ENCODE measurements at regions not wholly inside any gene's neighbourhood (a gene's known extent, or its start where the extent isn't known, plus 50 kb on each side); places are given as distances from the start of the nearest gene placed in this dataset.
A peak's percentile ranks its signal among the peaks of the same experiment; 100 is the strongest.

GRCh38 chr18:75130591-75131328, 78.2 kb downstream of the PTGR3 start:
- DNase-seq (ENCODE audit: low spot score), result no peak

DNA sequence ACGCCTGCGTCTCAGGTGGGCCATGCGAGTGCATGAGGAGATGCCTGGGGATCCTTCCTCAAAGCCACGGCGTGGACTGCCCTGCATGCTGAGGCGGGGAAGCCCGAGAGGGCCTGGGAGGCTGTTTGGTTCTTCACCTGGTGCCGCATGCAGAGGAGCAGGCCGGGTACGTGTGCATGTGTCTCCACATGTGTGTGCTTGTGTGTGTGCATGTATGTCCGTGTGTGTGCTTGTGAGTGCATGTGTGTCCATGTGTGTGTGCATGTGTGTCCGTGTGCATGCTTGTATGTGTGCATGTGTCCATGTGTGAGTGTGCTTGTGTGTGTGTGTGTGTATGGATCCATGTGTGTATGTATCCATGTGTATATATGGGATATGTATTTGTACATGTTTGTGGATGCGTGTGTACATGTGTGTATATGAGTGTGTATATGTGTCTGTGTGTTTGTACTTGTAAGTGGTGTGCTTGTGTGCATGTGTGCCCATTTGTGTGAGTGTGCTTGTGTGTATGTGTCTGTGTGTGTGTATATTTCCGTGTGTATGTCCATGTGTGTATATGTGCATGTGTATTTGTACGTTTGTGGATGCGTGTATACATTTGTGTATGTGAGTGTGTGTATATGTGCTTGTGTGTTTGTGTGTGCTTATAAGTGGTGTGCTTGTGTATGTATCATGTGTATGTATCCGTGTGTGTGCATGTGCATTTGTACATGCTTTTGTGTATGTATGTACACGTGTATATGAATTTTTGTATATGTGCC, 79.0 kb downstream of the PTGR3 start:
- DNase-seq (ENCODE audit: low spot score), result no peak

GRCh38 chr18:75128911-75129716, 79.8 kb downstream of the PTGR3 start:
- no peak for DNase-seq (ENCODE audit: low spot score)

GRCh38 chr18:75128051-75128605, 80.8 kb downstream of the PTGR3 start:
- no peak for DNase-seq (ENCODE audit: low spot score)

DNA sequence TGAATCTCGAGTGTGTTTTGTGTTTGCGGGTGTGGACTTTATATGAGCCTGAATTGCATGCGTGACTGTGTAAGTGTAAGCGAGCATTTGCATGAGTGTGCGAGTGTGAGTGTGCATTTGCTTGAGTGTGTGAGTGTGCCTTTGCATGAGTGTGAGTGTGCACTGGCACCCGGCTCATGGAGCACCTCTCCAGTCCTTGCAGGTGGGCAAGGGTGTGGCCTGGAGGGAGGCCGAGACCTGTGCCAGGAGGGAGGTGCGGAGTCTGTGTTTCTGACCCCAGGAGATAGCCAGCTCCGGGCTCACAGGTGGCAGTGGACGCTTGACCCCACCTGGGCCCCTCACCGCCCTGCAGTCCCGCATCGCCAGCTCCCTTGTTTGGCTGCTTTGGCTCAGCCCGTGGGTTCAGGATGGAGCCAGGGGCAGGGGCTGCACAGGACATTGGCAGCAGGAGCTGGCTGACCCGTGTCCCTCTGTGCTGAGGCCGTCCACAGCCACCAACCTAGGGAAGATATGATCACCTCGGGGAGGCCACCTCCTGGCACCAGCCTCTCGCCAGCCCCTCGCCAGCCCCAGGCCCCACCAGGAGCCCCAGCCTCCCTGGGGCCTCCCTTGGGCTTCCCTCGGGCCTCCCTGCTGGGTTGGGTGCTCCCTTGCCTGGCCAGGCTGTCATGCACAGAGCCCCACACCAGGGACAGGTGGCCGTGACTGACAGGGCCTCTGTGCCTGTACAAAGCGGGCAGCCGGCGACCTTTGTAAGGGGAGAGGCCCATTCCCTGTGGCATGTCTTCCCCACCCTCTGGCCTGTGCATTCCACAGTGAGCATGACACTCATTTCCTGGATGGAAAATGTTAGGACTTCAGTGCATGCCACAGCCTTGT, 81.6 kb downstream of the PTGR3 start:
- DNase-seq (ENCODE audit: low spot score), result peak; percentile 65

GRCh38 chr18:75125382-75126331, 83.3 kb downstream of the PTGR3 start:
- DNase-seq (ENCODE audit: low spot score), result no peak

- no peak for DNase-seq (ENCODE audit: low spot score)
Measured at GRCh38 chr18:75124991-75125381, 84.0 kb downstream of the PTGR3 start.

GRCh38 chr18:75124551-75124950, 84.4 kb downstream of the PTGR3 start:
- no peak for DNase-seq (ENCODE audit: low spot score)

GRCh38 chr18:75123113-75123512, 85.8 kb downstream of the PTGR3 start:
- DNase-seq (ENCODE audit: low spot score), result no peak

GRCh38 chr18:75122334-75122958, 86.5 kb downstream of the PTGR3 start:
- no peak for DNase-seq (ENCODE audit: low spot score)

DNA sequence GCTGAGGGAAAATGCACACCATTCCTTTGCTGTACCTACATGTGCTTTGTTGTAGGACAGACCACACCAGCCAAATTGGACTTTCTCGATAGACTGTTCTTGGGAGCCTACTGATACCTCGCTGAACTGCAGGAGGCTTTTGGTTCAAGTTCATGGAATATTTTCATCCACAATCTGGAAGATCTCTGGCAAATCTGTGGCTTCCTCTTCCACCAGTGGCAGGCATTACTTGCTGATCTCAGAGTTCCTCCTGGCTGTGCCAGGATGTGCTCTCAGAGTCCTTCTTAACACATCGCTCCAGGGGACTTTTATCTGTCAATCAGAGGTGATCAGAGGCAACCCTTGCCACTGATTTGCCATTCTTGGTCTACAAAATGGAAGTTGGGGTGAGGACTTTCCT, 87.7 kb downstream of the PTGR3 start:
- DNase-seq (ENCODE audit: low spot score), result no peak

DNA sequence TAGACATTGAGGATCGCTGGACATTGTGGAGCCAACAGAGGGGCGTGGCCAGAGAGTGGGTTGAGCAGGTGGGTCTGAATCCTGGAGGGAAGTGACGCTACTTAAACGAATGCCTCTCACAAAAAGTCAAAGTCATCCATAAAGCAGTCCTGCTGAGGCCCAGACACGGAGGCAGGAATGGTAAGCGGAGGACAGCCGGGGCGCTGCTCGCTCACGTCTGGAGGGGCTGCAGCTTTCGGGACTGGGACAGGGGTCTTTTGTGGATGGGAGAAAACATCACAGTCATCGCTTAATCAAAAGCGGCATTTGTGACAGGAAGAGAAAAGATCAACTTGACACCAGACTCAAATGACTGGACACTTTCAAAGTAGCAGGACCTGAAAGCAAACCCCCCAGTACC, 88.4 kb downstream of the PTGR3 start:
- DNase-seq (ENCODE audit: low spot score), result no peak

- no peak for DNase-seq (ENCODE audit: low spot score)
Measured at GRCh38 chr18:75116809-75117208, 92.1 kb downstream of the PTGR3 start.

DNA sequence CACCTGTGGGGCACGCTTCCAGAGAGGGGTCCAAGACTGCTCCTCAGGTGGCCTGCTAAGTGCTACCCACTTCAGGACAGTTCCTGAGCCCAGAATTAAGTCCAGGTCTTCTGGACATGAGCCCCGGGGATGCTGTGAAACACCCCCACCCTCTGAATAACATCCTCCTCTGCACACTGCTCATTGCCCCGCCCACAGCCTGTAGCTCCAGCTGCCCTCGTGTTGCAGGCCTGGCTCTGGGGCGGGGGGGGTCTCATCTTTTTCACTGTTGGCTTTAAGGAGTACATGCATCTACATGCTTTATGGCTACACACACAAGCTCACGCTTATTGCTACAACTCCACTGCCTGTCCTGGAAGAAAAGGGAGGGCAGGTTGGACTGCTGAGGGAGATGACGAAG, 92.8 kb downstream of the PTGR3 start:
- no peak for DNase-seq (ENCODE audit: low spot score)

- DNase-seq (ENCODE audit: low spot score), result no peak
Measured at GRCh38 chr18:75115514-75115913, 93.4 kb downstream of the PTGR3 start.
